ENCODE measurements at regions not wholly inside any gene's neighbourhood (a gene's known extent, or its start where the extent isn't known, plus 50 kb on each side); places are given as distances from the start of the nearest gene placed in this dataset.

GRCh38 chr5:96331210-96331609 is 101.8 kb downstream of the PCSK1 start:
- intact Hi-C loops (cut with DNase I; ENCODE audit: low total_unique reads): loop anchor here (5.0 to 10.0 kb wide), 2 partner anchors 366 to 474 kb away; partner anchors contain the start of gene ELL2
- WGBS, 2 donors: 52 to 54% methylated on average over 3 of the region's 3 CpGs
- no peak for DNase-seq (ENCODE audit: low spot score in 2 of 2)
- TF ChIP-seq CTCF (IDR thresholded peaks at IDR 0.05) (no peak), POLR2A (IDR thresholded peaks at IDR 0.05) (no peak)
- no peak overlapping the region for H3K4me3 ChIP-seq (ENCODE audit: low read depth, poor library complexity, severe bottlenecking)

GRCh38 chr5:96330530-96331140 is 102.4 kb downstream of the PCSK1 start:
- WGBS, 2 donors: 64 to 81% methylated on average over 4 of the region's 4 CpGs
- TF ChIP-seq POLR2A (IDR thresholded peaks at IDR 0.05) (no peak), CTCF (IDR thresholded peaks at IDR 0.05) (no peak)
- DNase-seq (ENCODE audit: low spot score in 2 of 2): no peak
- intact Hi-C loops (cut with DNase I; ENCODE audit: low total_unique reads): loop anchor here (5.0 to 10.0 kb wide), 2 partner anchors 366 to 473 kb away; partner anchors contain the start of gene ELL2
- no peak overlapping the region for H3K4me3 ChIP-seq (ENCODE audit: low read depth, poor library complexity, severe bottlenecking)

DNA sequence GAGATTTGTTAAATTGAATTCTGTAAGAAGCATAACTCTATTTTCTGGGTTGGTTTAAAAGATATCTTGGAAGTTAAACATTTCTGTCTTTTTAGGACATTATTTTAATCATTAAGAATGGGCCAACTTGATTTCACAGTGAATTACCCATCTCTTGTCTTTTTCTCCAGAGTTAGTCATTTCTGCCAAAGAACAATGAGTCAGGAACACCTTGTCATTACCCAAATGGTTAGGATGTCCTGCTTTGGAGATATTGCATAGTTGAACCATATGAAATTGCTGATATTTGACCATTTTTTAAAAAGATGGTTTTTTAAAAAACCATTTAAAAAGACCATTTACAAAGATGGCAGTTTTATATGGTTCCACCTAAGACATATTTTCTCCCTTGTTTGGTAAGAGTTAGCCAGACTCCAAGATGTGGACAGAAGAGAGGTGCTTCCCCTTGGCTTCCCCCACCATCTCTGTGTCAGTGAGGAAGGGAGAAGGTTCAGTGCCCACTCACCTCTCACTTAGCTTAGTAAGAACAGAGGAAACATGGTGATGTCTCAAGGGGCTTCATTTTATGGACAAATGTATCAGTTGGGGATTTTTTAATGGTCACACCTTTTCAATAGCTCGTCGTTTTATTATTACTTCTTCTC is 103.0 kb downstream of the PCSK1 start:
- no peak overlapping the region for H3K4me3 ChIP-seq (ENCODE audit: low read depth, poor library complexity, severe bottlenecking)
- intact Hi-C loops (cut with DNase I; ENCODE audit: low total_unique reads): loop anchor here (5.0 to 10.0 kb wide), 2 partner anchors 365 to 473 kb away; partner anchors contain the start of gene ELL2
- WGBS, 2 donors: 78 to 89% methylated on average over 2 of the region's 2 CpGs
- TF ChIP-seq POLR2A (IDR thresholded peaks at IDR 0.05): no peak
- TF ChIP-seq CTCF (IDR thresholded peaks at IDR 0.05): no peak
- no peak for DNase-seq (ENCODE audit: low spot score in 2 of 2)

DNA sequence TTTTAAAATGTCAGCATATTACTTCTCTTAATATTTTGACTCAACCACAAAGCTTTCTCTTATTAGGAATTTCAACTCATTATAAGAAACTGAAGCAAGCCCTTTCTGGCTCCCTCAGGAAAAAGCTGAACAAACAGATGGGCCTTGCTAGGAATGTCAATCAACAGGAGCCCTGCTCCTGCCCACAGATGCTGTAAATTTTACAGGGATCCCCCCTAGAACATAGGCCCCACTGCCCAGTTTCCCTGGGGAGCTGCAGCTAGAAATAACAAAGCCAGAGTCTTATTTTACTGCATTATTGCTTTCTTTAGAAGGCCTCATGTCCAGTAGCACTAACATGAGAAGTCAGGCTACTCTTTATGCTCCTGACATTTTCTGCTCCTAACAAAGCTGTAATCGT is 103.8 kb downstream of the PCSK1 start:
- H3K4me3 ChIP-seq (ENCODE audit: low read depth, poor library complexity, severe bottlenecking): no peak overlapping the region
- intact Hi-C loops (cut with DNase I; ENCODE audit: low total_unique reads): no loop called here
- no peak for TF ChIP-seq POLR2A (IDR thresholded peaks at IDR 0.05)
- TF ChIP-seq CTCF (IDR thresholded peaks at IDR 0.05): no peak
- 84 to 91% methylated on average over 1 of the region's 1 CpG for WGBS, 2 donors
- no peak for DNase-seq (ENCODE audit: low spot score in 2 of 2)

DNA sequence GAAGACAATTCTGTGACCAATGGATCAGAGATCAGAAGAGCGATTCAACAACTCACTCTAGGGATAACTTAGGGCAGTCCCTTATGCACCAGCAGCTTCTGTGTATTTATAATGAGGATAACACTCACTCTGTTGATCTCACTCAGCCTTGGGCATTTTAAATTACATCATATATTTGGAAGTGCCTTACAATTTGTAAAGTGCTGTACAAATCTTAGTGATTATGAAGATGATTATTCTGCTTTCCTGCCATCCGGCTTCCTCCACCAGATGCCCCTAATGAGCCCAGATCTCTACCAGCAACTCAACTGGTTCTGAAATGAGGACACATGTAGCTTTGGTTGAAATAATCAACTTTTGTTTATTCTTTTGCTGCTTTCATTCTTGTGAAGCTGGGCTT is 105.3 kb downstream of the PCSK1 start:
- intact Hi-C loops (cut with DNase I; ENCODE audit: low total_unique reads): no loop called here
- no peak for DNase-seq (ENCODE audit: low spot score in 2 of 2)
- WGBS, 2 donors: 69 to 73% methylated on average over 2 of the region's 2 CpGs
- no peak for TF ChIP-seq CTCF (IDR thresholded peaks at IDR 0.05)
- no peak overlapping the region for H3K4me3 ChIP-seq (ENCODE audit: low read depth, poor library complexity, severe bottlenecking)

Data from lower leg skin (tissue), 4 donors.